ENCODE measurements at regions not wholly inside any gene's neighbourhood (a gene's known extent, or its start where the extent isn't known, plus 50 kb on each side); places are given as distances from the start of the nearest gene placed in this dataset.

- DNase-seq (ENCODE audit: low read depth in 2 of 2), result no peak
- no peaks in the 10 kb centered on the region for H3K9me3 ChIP-seq (ENCODE audit: control insufficient read depth, insufficient read depth, low read depth, low read length)
- H3K4me1 ChIP-seq (ENCODE audit: control insufficient read depth, extremely low read depth, insufficient read depth, low read length), result peaks cover 7% of the 10 kb centered on the region
- no peaks in the 10 kb centered on the region for H4K20me1 ChIP-seq (ENCODE audit: control insufficient read depth, extremely low read depth, insufficient read depth, low read length)
- H3K9ac ChIP-seq (ENCODE audit: insufficient read depth, low read length), result no peak overlapping the region
- no peak overlapping the region for H3K4me3 ChIP-seq (replicated peaks in 1 of 4; ENCODE audit: control extremely low read depth in 1 of 4, insufficient read depth in 1 of 4, low read depth in 3 of 4, low read length in 4 of 4)
- H3K4me2 ChIP-seq (ENCODE audit: extremely low read depth, insufficient read depth, low read length), result no peak overlapping the region
- H3K27me3 ChIP-seq (ENCODE audit: control insufficient read depth, insufficient read depth, low read length), result no peaks in the 10 kb centered on the region
- no peak overlapping the region for H2AFZ ChIP-seq (ENCODE audit: low read length)
- no peaks in the 10 kb centered on the region for H3K79me2 ChIP-seq (ENCODE audit: control insufficient read depth, insufficient read depth, low read length)
- TF ChIP-seq EZH2 (IDR thresholded peaks at IDR 0.05; ENCODE audit: low read length, missing control alignments) (no peak), CTCF (conservative IDR thresholded peaks at IDR 0.05 in 1 of 2, IDR thresholded peaks at IDR 0.05 in 1 of 2; ENCODE audit: low read depth in 1 of 2, low read length in 2 of 2) (no peak)
- no peak overlapping the region for H3K27ac ChIP-seq (ENCODE audit: insufficient read depth, low read length)
- H3K36me3 ChIP-seq (ENCODE audit: control insufficient read depth, insufficient read depth, low read length), result no peaks in the 10 kb centered on the region
These were observed 64.2 kb upstream of the IL6 start for GRCh38 chr7:22662556-22663356.

GRCh38 chr7:22662036-22662435 lies 65.0 kb upstream of the IL6 start:
- Histone ChIP-seq H3K4me2 (ENCODE audit: extremely low read depth, insufficient read depth, low read length) (no peak overlapping the region), H3K4me1 (ENCODE audit: control insufficient read depth, extremely low read depth, insufficient read depth, low read length) (peaks cover 4% of the 10 kb centered on the region), H3K9ac (ENCODE audit: insufficient read depth, low read length) (no peak overlapping the region), H3K79me2 (ENCODE audit: control insufficient read depth, insufficient read depth, low read length) (no peaks in the 10 kb centered on the region), H3K4me3 (replicated peaks in 1 of 4; ENCODE audit: control extremely low read depth in 1 of 4, insufficient read depth in 1 of 4, low read depth in 3 of 4, low read length in 4 of 4) (no peak overlapping the region), H3K27me3 (ENCODE audit: control insufficient read depth, insufficient read depth, low read length) (no peaks in the 10 kb centered on the region), H4K20me1 (ENCODE audit: control insufficient read depth, extremely low read depth, insufficient read depth, low read length) (no peaks in the 10 kb centered on the region), H3K27ac (ENCODE audit: insufficient read depth, low read length) (no peak overlapping the region), H2AFZ (ENCODE audit: low read length) (no peak overlapping the region), H3K9me3 (ENCODE audit: control insufficient read depth, insufficient read depth, low read depth, low read length) (no peaks in the 10 kb centered on the region), H3K36me3 (ENCODE audit: control insufficient read depth, insufficient read depth, low read length) (no peaks in the 10 kb centered on the region)
- TF ChIP-seq CTCF (conservative IDR thresholded peaks at IDR 0.05 in 1 of 2, IDR thresholded peaks at IDR 0.05 in 1 of 2; ENCODE audit: low read depth in 1 of 2, low read length in 2 of 2) (no peak), EZH2 (IDR thresholded peaks at IDR 0.05; ENCODE audit: low read length, missing control alignments) (no peak)
- no peak for DNase-seq (ENCODE audit: low read depth in 2 of 2)

- no peak for DNase-seq (ENCODE audit: low read depth in 2 of 2)
- H3K4me1 ChIP-seq (ENCODE audit: control insufficient read depth, extremely low read depth, insufficient read depth, low read length), result no peaks in the 10 kb centered on the region
- H4K20me1 ChIP-seq (ENCODE audit: control insufficient read depth, extremely low read depth, insufficient read depth, low read length), result no peaks in the 10 kb centered on the region
- no peak overlapping the region for H3K4me3 ChIP-seq (replicated peaks in 1 of 4; ENCODE audit: control extremely low read depth in 1 of 4, insufficient read depth in 1 of 4, low read depth in 3 of 4, low read length in 4 of 4)
- no peaks in the 10 kb centered on the region for H3K27me3 ChIP-seq (ENCODE audit: control insufficient read depth, insufficient read depth, low read length)
- H3K27ac ChIP-seq (ENCODE audit: insufficient read depth, low read length), result no peak overlapping the region
- H3K9me3 ChIP-seq (ENCODE audit: control insufficient read depth, insufficient read depth, low read depth, low read length), result no peaks in the 10 kb centered on the region
- no peak for TF ChIP-seq CTCF (conservative IDR thresholded peaks at IDR 0.05 in 1 of 2, IDR thresholded peaks at IDR 0.05 in 1 of 2; ENCODE audit: low read depth in 1 of 2, low read length in 2 of 2)
- TF ChIP-seq EZH2 (IDR thresholded peaks at IDR 0.05; ENCODE audit: low read length, missing control alignments), result no peak
- H3K36me3 ChIP-seq (ENCODE audit: control insufficient read depth, insufficient read depth, low read length), result no peaks in the 10 kb centered on the region
- no peak overlapping the region for H3K4me2 ChIP-seq (ENCODE audit: extremely low read depth, insufficient read depth, low read length)
- H3K9ac ChIP-seq (ENCODE audit: insufficient read depth, low read length), result no peak overlapping the region
- H2AFZ ChIP-seq (ENCODE audit: low read length), result no peak overlapping the region
- H3K79me2 ChIP-seq (ENCODE audit: control insufficient read depth, insufficient read depth, low read length), result no peaks in the 10 kb centered on the region
These were observed 66.3 kb upstream of the IL6 start for GRCh38 chr7:22660732-22661131.
